ENCODE measurements at regions not wholly inside any gene's neighbourhood (a gene's known extent, or its start where the extent isn't known, plus 50 kb on each side); places are given as distances from the start of the nearest gene placed in this dataset.

GRCh38 chr6:137650720-137651119 lies 156.5 kb upstream of the OLIG3 start:
- no peak for TF ChIP-seq NFIC (IDR thresholded peaks at IDR 0.05)
- TF ChIP-seq, protein P1, sequence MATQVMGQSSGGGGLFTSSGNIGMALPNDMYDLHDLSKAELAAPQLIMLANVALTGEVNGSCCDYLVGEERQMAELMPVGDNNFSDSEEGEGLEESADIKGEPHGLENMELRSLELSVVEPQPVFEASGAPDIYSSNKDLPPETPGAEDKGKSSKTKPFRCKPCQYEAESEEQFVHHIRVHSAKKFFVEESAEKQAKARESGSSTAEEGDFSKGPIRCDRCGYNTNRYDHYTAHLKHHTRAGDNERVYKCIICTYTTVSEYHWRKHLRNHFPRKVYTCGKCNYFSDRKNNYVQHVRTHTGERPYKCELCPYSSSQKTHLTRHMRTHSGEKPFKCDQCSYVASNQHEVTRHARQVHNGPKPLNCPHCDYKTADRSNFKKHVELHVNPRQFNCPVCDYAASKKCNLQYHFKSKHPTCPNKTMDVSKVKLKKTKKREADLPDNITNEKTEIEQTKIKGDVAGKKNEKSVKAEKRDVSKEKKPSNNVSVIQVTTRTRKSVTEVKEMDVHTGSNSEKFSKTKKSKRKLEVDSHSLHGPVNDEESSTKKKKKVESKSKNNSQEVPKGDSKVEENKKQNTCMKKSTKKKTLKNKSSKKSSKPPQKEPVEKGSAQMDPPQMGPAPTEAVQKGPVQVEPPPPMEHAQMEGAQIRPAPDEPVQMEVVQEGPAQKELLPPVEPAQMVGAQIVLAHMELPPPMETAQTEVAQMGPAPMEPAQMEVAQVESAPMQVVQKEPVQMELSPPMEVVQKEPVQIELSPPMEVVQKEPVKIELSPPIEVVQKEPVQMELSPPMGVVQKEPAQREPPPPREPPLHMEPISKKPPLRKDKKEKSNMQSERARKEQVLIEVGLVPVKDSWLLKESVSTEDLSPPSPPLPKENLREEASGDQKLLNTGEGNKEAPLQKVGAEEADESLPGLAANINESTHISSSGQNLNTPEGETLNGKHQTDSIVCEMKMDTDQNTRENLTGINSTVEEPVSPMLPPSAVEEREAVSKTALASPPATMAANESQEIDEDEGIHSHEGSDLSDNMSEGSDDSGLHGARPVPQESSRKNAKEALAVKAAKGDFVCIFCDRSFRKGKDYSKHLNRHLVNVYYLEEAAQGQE (IDR thresholded peaks at IDR 0.05; ENCODE audit: low read depth), result no peak
- TF ChIP-seq YY1 (IDR thresholded peaks at IDR 0.05; ENCODE audit: low read depth), result no peak
- no peak for TF ChIP-seq FOXM1 (IDR thresholded peaks at IDR 0.05; ENCODE audit: borderline replicate concordance, low read depth)
